ENCODE measurements at regions not wholly inside any gene's neighbourhood (a gene's known extent, or its start where the extent isn't known, plus 50 kb on each side); places are given as distances from the start of the nearest gene placed in this dataset.
A peak's percentile ranks its signal among the peaks of the same experiment; 100 is the strongest.

DNA sequence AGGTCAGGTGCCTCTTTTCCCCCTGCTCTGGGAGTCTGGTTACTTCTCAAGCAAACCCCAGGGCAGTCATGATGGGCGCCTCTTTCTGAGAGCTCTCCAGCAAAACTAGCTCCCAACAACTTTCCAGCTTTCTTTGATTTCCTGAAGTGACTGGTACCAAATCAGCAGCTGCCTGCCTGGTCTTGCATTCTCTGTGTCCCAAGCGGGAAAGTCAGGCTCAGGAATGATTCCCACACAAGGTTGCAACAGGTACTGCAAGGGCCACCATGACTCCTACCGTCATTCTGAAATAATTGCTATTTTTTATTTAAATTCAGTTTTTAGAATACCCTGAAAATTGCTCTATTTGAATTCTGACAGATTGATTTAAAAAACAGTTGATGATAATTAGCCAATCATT lies 658.7 kb downstream of the SQOR start:
- WGBS (ENCODE audit: missing lambda C conversion rate), result 1% methylated on average over 3 of the region's 3 CpGs
- FAIRE-seq, result no peak
- no peak for ATAC-seq
- Histone ChIP-seq H3K4me3 (no peak overlapping the region), H3K4me1 (no peaks in the 10 kb centered on the region), H3K9me3 (no peaks in the 10 kb centered on the region), H3K27ac (no peak overlapping the region), H3K4me2 (no peak overlapping the region)
- TF ChIP-seq CHD4 (IDR thresholded peaks at IDR 0.05; ENCODE audit: borderline replicate concordance) (no peak), HEYL (CRISPR knock-in tag; IDR thresholded peaks at IDR 0.05) (no peak), RAD21 (conservative IDR thresholded peaks at IDR 0.05 in 1 of 2, IDR thresholded peaks at IDR 0.05 in 1 of 2) (no peak)
- POLR2A ChIA-PET, result no interaction called here
- DNase-seq (ENCODE audit: low read depth in 1 of 2, low spot score in 1 of 2), result no peak
- CTCF ChIA-PET, result no interaction called here

DNA sequence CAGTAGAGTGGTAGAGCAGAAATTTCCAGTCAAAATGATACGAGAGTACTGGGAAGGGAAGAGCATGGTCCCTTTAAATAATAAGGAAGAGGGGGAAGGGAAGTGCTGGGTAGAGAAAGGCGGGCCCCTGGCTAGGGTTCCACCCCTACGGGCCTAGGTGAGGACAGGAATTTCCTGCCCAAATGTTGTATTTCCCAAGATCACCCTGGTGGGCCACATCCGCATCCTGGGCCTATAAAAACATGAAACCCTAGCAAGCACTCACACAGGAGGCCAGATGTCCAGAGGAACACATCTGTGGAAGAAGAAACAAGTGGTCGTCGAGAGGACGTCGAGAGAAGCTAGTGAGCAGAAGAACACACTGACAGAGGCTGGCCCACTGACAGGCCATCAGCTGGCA lies 661.2 kb downstream of the SQOR start:
- POLR2A ChIA-PET, result no interaction called here
- DNase-seq (ENCODE audit: low read depth in 1 of 2, low spot score in 1 of 2) (no peak), FAIRE-seq (no peak), ATAC-seq (no peak)
- Histone ChIP-seq H3K4me3 (no peak overlapping the region), H3K9me3 (no peaks in the 10 kb centered on the region), H3K27ac (no peak overlapping the region), H3K4me1 (no peaks in the 10 kb centered on the region), H3K4me2 (no peak overlapping the region)
- CTCF ChIA-PET, result no interaction called here
- TF ChIP-seq, protein P1, sequence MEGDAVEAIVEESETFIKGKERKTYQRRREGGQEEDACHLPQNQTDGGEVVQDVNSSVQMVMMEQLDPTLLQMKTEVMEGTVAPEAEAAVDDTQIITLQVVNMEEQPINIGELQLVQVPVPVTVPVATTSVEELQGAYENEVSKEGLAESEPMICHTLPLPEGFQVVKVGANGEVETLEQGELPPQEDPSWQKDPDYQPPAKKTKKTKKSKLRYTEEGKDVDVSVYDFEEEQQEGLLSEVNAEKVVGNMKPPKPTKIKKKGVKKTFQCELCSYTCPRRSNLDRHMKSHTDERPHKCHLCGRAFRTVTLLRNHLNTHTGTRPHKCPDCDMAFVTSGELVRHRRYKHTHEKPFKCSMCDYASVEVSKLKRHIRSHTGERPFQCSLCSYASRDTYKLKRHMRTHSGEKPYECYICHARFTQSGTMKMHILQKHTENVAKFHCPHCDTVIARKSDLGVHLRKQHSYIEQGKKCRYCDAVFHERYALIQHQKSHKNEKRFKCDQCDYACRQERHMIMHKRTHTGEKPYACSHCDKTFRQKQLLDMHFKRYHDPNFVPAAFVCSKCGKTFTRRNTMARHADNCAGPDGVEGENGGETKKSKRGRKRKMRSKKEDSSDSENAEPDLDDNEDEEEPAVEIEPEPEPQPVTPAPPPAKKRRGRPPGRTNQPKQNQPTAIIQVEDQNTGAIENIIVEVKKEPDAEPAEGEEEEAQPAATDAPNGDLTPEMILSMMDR (IDR thresholded peaks at IDR 0.05), result no peak
- TF ChIP-seq JUNB (IDR thresholded peaks at IDR 0.05) (no peak), ZC3H11A (IDR thresholded peaks at IDR 0.05) (no peak)
- TF ChIP-seq, protein P2, sequence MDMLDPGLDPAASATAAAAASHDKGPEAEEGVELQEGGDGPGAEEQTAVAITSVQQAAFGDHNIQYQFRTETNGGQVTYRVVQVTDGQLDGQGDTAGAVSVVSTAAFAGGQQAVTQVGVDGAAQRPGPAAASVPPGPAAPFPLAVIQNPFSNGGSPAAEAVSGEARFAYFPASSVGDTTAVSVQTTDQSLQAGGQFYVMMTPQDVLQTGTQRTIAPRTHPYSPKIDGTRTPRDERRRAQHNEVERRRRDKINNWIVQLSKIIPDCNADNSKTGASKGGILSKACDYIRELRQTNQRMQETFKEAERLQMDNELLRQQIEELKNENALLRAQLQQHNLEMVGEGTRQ (IDR thresholded peaks at IDR 0.05), result no peak
- WGBS (ENCODE audit: missing lambda C conversion rate), result 2% methylated on average over 8 of the region's 8 CpGs

DNA sequence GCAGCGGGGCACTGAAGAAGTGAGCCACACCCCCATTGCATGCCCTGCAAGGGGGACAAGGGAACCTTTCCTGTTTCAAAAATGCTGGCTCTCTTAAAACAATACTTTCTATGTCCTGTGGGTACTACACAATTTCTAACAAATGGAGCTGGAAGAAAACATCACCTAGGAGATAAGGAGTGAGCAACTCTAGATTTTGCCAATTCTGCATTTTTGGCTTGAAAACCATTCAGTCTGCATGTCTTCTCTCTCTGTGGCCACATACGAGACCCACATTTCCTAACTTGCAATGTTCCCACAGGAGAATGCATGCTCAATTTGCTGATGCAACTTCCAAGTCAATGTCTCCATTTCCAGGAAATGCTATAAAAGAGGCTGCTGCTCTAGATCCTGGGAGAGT lies 662.0 kb downstream of the SQOR start:
- DNase-seq (ENCODE audit: low read depth in 1 of 2, low spot score in 1 of 2) (no peak), FAIRE-seq (no peak), ATAC-seq (no peak)
- Histone ChIP-seq H3K4me1 (no peaks in the 10 kb centered on the region), H3K27ac (no peak overlapping the region), H3K4me2 (no peak overlapping the region), H3K4me3 (no peak overlapping the region), H3K9me3 (no peaks in the 10 kb centered on the region)
- CTCF ChIA-PET, result no interaction called here
- TF ChIP-seq MAFK (IDR thresholded peaks at IDR 0.05; ENCODE audit: partially characterized antibody), result peak; percentile 26
- no peak for TF ChIP-seq HDAC2 (IDR thresholded peaks at IDR 0.05)
- WGBS (ENCODE audit: missing lambda C conversion rate), result 0% methylated on average over 2 of the region's 2 CpGs
- POLR2A ChIA-PET, result no interaction called here

DNA sequence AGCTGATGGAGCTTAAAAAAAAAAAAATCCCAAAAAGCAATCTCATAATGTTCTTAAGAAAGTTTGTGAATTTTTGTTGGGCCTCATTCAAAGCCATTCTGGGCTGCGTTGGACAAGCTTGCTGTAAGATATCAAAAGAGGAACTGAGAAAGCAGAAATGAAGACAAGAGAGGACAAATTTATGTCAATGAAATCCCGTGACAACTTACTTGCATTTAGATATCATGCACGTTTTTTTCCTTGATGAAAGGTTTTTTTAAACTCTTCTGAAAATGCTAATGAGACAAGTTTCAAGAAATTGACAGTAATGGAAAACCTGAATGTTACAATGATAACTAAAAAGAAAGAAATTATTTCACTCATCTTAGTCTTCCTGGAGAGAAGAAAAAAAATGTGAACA lies 662.9 kb downstream of the SQOR start:
- ATAC-seq (no peak), FAIRE-seq (no peak), DNase-seq (ENCODE audit: low read depth in 1 of 2, low spot score in 1 of 2) (no peak)
- ChIA-PET POLR2A (no interaction called here), CTCF (interaction anchor here (1.8 kb wide), 1 partner anchor 14 kb away, joined by 6 read pairs; no protein-coding TSS in a partner anchor)
- H3K27ac ChIP-seq, result no peak overlapping the region
- no peak overlapping the region for H3K4me3 ChIP-seq
- WGBS (ENCODE audit: missing lambda C conversion rate), result 0% methylated on average over 3 of the region's 3 CpGs
- TF ChIP-seq PHF8 (IDR thresholded peaks at IDR 0.05; ENCODE audit: borderline replicate concordance, low read depth), result no peak
- TF ChIP-seq EP300 (IDR thresholded peaks at IDR 0.05), result no peak
- no peak for TF ChIP-seq KDM1A (IDR thresholded peaks at IDR 0.05; ENCODE audit: low read depth)
- TF ChIP-seq MYC (IDR thresholded peaks at IDR 0.05; ENCODE audit: borderline replicate concordance, low read length), result no peak
- TF ChIP-seq, protein P1 (IDR thresholded peaks at IDR 0.05), result no peak
- TF ChIP-seq FOSB (CRISPR knock-in tag; IDR thresholded peaks at IDR 0.05), result no peak
- TF ChIP-seq MAZ (IDR thresholded peaks at IDR 0.05; ENCODE audit: borderline replicate concordance, low read depth, low read length), result no peak
- no peaks in the 10 kb centered on the region for H3K9me3 ChIP-seq
- H3K4me1 ChIP-seq, result no peaks in the 10 kb centered on the region
- no peak overlapping the region for H3K4me2 ChIP-seq

Data from A549 (cell line).